ENCODE measurements at regions not wholly inside any gene's neighbourhood (a gene's known extent, or its start where the extent isn't known, plus 50 kb on each side); places are given as distances from the start of the nearest gene placed in this dataset.

GRCh38 chr5:174426851-174427250 is 297.5 kb upstream of the MSX2 start:
- 88% methylated on average over 4 of the region's 4 CpGs for WGBS (ENCODE audit: insufficient coverage)

GRCh38 chr5:174427304-174427703 is 297.1 kb upstream of the MSX2 start:
- WGBS (ENCODE audit: insufficient coverage): 100% methylated on average over 2 of the region's 5 CpGs
- Histone ChIP-seq H4K20me1 (ENCODE audit: insufficient read depth, low read length) (no peaks in the 10 kb centered on the region), H3K9me3 (replicated peaks in 1 of 2; ENCODE audit: control insufficient read depth in 1 of 2, insufficient read depth in 1 of 2, low read length in 2 of 2) (no peaks in the 10 kb centered on the region), H3K79me2 (ENCODE audit: insufficient read depth, low read length) (no peaks in the 10 kb centered on the region), H3K4me1 (ENCODE audit: control insufficient read depth in 1 of 2, insufficient read depth in 2 of 2, low read length in 2 of 2) (no peaks in the 10 kb centered on the region), H3K27me3 (ENCODE audit: control insufficient read depth in 2 of 2, insufficient read depth in 2 of 2, low read length in 2 of 2) (no peaks in the 10 kb centered on the region), H2AFZ (ENCODE audit: insufficient read depth, low read depth, low read length, poor library complexity, severe bottlenecking) (no peak overlapping the region), H3K4me3 (replicated peaks in 1 of 3; ENCODE audit: low read depth in 2 of 3, low read length in 3 of 3) (no peak overlapping the region), H3K4me2 (replicated peaks; ENCODE audit: extremely low read depth, low read length, poor library complexity, severe bottlenecking) (no peak overlapping the region), H3K9ac (ENCODE audit: insufficient read depth, low read length, poor library complexity, severe bottlenecking) (no peak overlapping the region), H3K27ac (ENCODE audit: low read depth in 1 of 2, low read length in 2 of 2) (no peak overlapping the region), H3K36me3 (replicated peaks in 1 of 2; ENCODE audit: control insufficient read depth in 1 of 2, insufficient read depth in 2 of 2, low read length in 2 of 2) (no peaks in the 10 kb centered on the region)
- Mint-ChIP-seq H3K27me3 (ENCODE audit: low read depth in 3 of 3) (peaks cover 2 to 5% (median 4%) of the 10 kb centered on the region in 3 donors), H3K9me3 (no peaks in the 10 kb centered on the region), H3K27ac (no peak overlapping the region), H3K4me1 (no peaks in the 10 kb centered on the region), H3K36me3 (no peaks in the 10 kb centered on the region), H3K4me3 (no peak overlapping the region)
- DNase-seq: no peak
- TF ChIP-seq CTCF (IDR thresholded peaks at IDR 0.05): no peak
- intact Hi-C loops (cut with micrococcal nuclease): no loop called here

More at GRCh38 chr5:174426851-174427250, 297.5 kb upstream of the MSX2 start:
- Histone ChIP-seq H3K9me3 (replicated peaks in 1 of 2; ENCODE audit: control insufficient read depth in 1 of 2, insufficient read depth in 1 of 2, low read length in 2 of 2) (no peaks in the 10 kb centered on the region), H3K4me1 (ENCODE audit: control insufficient read depth in 1 of 2, insufficient read depth in 2 of 2, low read length in 2 of 2) (no peaks in the 10 kb centered on the region), H3K27me3 (ENCODE audit: control insufficient read depth in 2 of 2, insufficient read depth in 2 of 2, low read length in 2 of 2) (no peaks in the 10 kb centered on the region), H3K9ac (ENCODE audit: insufficient read depth, low read length, poor library complexity, severe bottlenecking) (no peak overlapping the region), H4K20me1 (ENCODE audit: insufficient read depth, low read length) (no peaks in the 10 kb centered on the region), H3K79me2 (ENCODE audit: insufficient read depth, low read length) (no peaks in the 10 kb centered on the region), H3K36me3 (replicated peaks in 1 of 2; ENCODE audit: control insufficient read depth in 1 of 2, insufficient read depth in 2 of 2, low read length in 2 of 2) (no peaks in the 10 kb centered on the region), H3K4me2 (replicated peaks; ENCODE audit: extremely low read depth, low read length, poor library complexity, severe bottlenecking) (no peak overlapping the region), H3K4me3 (replicated peaks in 1 of 3; ENCODE audit: low read depth in 2 of 3, low read length in 3 of 3) (no peak overlapping the region), H2AFZ (ENCODE audit: insufficient read depth, low read depth, low read length, poor library complexity, severe bottlenecking) (no peak overlapping the region), H3K27ac (ENCODE audit: low read depth in 1 of 2, low read length in 2 of 2) (no peak overlapping the region)
- no peak for TF ChIP-seq CTCF (IDR thresholded peaks at IDR 0.05)
- Mint-ChIP-seq H3K36me3 (no peaks in the 10 kb centered on the region), H3K27me3 (ENCODE audit: low read depth in 3 of 3) (peaks cover 2 to 5% (median 4%) of the 10 kb centered on the region in 3 donors), H3K27ac (no peak overlapping the region), H3K4me1 (no peaks in the 10 kb centered on the region), H3K9me3 (no peaks in the 10 kb centered on the region), H3K4me3 (peak overlapping the region in 1 of 2 donors; percentile 13)
- DNase-seq: no peak
- intact Hi-C loops (cut with micrococcal nuclease): no loop called here

Measured in CD14-positive monocyte (primary cell).